ENCODE measurements at regions not wholly inside any gene's neighbourhood (a gene's known extent, or its start where the extent isn't known, plus 50 kb on each side); places are given as distances from the start of the nearest gene placed in this dataset.

GRCh38 chr2:129767346-129768035 lies 212.0 kb upstream of the RAB6C start:
- no peak for TF ChIP-seq FOXA1 (IDR thresholded peaks at IDR 0.05)
- no peak for TF ChIP-seq CTCF (IDR thresholded peaks at IDR 0.05; ENCODE audit: low read depth, low read length, missing input control)
- no peak for TF ChIP-seq SP1 (IDR thresholded peaks at IDR 0.05)
- TF ChIP-seq, protein P1, sequence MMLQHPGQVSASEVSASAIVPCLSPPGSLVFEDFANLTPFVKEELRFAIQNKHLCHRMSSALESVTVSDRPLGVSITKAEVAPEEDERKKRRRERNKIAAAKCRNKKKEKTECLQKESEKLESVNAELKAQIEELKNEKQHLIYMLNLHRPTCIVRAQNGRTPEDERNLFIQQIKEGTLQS (IDR thresholded peaks at IDR 0.05) = no peak
- no peak for TF ChIP-seq YY1 (IDR thresholded peaks at IDR 0.05)
- no peak for TF ChIP-seq RAD21 (IDR thresholded peaks at IDR 0.05)
- no peak for TF ChIP-seq FOXA2 (IDR thresholded peaks at IDR 0.05)

All from liver (tissue), 3 donors.